Activated naive CD4-positive, alpha-beta T cell (primary cell): ENCODE measurements at regions not wholly inside any gene's neighbourhood (a gene's known extent, or its start where the extent isn't known, plus 50 kb on each side); places are given as distances from the start of the nearest gene placed in this dataset.
"Not testable (repeated sequence)": the region's sequence is repeated elsewhere in the genome, so short reads cannot be mapped to it uniquely, and the experiment has no call there.

Experiments used
- DNase-seq, 4 experiments: peaks; one replicate each; lab custom pipeline; 2025; lab: John Stamatoyannopoulos, UW

DNA sequence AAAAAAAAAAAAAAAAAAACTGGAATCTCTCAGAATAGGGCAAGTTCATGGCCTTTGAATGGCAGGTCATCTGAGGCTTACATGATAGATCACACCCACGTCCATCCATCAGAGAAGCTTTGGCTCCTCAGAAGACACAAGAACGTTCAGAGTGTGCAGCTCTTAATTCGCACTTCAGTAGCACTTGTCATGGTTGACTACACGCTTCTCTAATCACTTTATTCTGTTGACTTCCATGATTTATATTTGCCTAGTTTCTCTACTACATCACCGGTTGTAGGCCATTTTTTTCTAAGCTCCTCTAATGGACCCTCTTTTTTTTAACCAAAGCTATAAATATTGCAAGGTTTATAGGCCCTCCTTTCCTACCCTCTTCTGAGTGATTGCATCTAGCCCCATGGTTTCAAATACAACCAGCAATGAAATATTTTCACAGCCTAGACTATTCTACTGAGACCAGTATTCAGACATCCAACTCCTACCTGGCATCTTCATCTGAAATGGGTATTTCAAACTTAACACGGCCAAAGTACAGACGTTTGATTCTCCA, 305.4 kb upstream of the CELF2 start:
- DNase-seq = no peak

DNA sequence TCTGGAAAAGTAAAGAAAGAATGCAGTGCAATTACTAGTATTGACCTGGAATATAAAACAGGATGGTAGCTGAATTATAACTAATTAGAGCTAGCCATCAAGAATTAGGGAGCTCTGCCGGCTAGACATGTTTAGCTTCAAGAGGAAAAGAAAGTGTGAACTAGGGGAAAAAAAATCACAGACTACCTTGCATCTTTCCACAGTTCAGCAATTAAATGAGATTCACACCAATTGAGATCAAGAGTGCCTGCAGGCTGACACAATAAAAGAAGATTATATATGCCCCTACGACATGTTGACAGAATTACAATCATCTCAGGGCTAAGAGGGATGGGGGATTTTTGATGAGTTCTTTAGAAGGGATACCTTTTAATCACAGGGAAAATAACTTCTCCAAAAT, 303.3 kb upstream of the CELF2 start:
- DNase-seq = no peak

DNA sequence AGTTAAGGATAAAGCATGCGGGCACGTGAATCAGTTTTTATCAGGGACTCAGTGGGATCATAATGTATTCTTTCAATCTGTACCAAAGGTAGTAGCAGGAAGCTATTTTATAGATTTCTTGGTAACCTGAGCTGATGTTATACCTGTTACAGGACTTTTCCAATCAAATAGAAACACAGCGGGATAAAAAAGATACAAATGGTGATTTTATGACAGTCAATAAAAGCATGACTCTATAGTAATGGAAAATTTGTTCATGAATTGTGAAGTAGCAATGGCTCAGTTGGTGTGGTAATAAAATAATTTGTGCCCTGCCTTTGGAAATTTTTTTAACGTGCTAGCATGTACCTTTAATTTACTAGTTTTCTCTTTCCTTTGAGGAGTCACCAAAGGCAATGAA, 300.7 kb upstream of the CELF2 start:
- no peak for DNase-seq

DNA sequence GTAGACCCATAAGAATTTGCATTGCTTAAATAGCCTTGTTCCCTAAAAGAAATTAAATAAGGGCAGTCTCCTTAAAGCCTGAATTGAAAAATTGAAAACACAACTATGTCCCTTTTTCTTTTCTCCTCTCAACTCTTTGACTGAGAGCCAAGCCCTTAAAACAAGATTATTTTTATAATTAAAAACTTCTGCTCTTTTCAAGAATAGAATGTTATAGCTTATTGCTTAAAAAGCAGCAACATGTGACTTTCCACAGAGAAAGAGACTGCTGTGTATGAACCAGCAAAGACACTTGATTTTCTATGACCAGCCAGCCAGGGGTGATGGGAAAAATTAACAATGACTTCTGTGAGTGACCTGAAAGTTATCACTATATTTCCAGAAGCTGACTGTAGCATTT, 295.2 kb upstream of the CELF2 start:
- no peak for DNase-seq

DNA sequence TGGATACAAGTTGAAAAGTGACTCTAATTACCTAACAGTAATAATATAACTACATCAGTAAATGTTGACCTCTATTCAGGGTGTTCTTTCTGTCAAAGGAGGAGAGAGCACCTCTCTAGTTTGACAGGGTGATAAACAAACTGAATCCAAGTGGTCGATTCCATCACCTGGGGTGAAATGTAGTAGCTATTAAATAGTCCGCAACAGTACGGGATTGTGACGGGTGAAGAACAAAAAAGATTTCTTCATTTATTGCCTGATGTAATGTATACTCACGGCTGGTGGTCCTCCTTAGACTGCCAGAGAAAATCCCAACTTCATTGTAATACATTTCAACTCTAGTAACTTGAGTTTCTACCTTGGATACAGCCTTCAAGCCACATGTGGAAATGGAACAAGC, 292.5 kb upstream of the CELF2 start:
- DNase-seq = no peak

DNA sequence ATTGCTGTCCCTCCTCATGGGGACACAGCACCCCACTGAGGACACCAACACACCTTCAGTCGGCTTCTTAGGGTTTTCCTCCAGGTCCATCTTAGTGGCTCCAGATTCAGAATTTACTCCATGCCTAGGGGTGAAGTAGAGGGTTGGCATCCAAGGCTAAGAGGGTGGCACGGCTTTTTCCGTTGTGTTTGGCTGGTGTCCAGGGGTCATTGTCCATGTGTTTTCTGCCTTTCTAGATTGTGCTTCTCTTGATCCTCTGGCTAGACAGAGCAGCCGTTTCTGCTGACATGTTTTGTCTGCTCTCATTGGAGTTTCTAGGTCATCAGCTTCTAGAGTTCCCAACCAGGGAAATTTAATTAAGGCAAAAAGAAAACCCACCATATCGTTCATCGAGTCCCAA, 291.6 kb upstream of the CELF2 start:
- DNase-seq = no peak

DNA sequence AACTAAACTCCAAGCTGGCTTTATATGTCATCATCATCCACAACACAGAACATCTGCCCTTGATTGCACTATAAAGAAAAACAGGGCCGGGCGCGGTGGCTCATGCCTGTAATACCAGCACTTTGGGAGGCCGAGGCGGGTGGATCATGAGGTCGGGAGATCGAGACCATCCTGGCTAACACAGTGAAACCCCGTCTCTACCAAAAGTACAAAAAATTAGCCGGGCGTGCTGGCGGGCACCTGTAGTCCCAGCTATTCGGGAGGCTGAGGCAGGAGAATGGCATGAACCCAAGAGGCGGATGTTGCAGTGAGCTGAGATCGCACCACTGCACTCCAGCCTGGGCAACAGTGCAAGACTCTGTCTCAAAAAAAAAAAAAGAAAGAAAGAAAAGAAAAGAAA, 290.3 kb upstream of the CELF2 start:
- DNase-seq = not testable (repeated sequence)

DNA sequence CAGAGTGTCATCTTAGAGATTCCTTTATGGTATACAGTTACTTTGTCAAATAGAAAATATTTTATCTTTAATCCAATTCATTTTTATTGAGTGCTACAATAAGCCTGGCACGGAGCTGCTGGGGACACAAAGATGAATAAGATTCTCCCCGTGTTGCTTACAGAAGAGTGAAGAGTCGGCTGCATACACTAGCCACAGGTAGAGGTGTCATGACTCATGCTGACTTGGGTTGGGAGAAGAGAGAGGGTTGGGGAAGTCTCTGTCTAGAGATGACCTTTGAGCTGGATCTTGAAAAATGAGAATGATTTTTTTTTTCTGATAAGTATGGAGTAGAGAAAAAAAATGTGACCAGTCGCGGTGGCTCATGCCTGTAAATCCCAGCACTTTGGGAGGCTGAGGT, 289.9 kb upstream of the CELF2 start:
- DNase-seq = no peak

DNA sequence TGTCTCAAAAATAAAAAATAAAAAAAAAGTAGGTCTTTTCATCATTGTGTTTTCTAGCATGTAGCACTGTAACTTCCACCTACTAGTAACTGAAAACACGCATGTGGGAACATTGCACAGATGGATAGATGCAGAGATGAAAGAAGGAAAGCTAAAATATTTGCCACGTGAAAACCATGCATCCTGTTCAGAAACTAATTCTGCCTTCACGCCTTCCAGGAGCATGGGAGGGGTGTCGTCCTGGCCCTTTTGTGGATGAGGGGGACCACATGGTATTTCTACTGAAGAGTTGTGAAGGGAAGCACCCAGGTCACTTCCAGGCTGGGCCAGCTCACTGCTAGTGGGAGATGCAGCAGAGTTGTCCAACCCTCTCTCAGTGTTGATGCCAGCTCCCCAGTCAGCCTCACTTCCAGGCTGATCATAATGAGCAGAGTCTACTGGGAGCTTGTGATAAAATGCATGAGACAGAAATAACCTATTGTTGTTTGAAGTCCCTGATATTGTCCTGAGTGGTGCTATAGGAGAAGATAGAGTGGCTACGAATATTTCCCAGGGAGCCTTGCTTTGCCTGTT, 287.1 kb upstream of the CELF2 start:
- no peak for DNase-seq

DNA sequence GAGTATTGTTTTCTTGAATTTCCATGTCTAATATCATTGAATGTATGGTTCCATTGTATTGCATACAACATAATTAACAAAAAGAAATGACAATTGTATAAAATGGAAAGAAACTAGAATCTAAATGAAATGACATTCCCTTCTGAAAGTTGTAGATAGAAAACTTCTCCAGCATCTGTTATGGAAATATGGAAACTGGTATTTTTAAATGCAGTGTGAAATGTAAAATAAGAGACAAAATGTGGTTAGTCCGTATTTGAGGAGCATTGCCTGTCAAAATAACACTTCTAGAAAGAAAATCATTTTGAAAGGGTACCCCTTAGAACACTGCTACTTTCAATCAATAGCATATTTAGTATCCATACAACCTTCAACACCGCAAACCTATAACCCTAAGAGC, 286.3 kb upstream of the CELF2 start:
- no peak for DNase-seq

DNA sequence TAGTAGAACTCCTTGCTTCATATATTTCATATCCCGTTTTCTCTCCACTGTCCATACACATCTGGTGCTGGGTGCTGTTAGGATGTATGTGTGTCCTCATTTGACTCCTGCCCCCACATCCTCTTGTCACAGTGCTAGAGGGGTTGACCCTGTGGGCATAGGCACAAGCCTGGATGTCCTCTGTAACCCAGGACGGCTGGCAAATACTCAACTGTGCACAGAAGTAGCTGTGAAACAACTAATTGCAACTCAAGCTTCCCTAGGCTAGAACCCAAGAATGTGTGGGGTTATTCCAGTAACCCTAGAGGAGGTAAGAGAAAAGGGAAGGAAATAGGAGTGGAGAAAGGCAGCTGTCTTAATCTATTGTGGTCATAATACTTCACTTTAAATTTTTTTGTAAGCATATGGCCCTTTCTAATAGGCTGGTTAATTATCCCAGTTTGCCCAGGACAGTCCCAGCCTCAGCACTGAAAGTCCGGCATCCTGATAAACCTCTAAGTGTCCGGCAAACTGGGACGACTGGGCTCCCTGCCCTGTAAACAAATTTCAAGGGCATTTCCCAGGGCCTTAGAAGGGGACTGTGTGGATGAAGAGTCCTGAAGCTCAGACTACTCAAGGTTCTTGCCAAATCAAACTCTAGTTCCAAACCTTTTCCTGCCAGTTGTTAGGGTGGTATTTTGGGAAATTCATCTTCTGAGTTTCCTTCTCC, 283.2 kb upstream of the CELF2 start:
- no peak for DNase-seq

DNA sequence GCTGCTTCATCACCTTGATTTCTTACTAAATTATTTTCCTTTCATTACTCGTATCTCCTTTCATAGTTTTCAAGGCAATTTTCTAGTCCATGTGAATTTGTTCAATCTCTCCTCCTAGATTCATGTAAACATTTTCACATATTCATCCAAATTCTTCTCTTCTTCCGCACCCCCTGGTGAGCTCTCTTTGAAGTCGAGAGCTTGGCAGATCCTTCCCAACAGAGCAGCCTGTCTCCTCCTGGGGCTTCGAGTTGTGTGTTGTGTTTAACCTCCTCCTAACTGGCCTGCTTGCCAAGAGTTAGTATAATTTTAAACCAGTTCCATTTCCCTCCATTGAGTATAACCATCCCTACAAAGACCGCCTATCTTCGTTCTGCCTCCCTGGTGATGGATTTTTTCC, 272.4 kb upstream of the CELF2 start:
- DNase-seq = no peak

DNA sequence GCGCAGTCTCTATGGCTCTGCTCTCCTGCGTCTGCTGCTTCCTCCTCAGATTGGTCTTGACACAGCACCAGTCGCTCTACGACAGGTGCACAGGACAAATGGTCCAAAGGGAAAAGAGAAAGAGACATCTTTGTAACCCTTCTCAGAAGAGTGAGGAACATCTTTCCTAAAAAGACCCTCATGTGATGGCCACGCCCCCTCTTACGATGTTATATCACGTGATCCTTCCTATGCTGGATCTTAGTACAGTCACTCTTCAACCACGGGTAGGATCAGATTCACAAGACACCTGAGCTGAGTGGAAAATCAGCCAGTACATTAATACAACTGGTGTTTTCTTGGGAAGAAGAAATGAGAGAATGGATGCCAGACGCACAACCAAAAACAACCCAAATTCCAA, 262.2 kb upstream of the CELF2 start:
- no peak for DNase-seq

DNA sequence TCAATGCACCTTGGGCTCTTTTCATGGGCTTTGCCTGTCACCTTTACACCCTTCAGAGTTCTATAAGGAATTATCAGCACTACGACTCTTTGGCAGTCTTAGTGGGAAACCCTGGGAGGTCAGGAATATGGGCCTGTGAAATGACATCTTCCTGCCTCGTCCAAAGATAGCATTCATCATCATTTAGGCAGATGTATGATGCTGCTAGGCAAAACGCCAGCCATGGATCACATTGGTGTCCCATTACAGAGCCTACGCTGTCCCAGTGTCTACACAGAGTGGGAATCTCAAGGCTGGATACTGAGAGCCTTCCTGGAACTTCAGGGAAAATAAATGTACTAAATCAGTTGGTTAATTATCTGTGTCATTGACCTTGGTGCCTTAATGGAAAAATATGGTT, 259.4 kb upstream of the CELF2 start:
- no peak for DNase-seq

DNA sequence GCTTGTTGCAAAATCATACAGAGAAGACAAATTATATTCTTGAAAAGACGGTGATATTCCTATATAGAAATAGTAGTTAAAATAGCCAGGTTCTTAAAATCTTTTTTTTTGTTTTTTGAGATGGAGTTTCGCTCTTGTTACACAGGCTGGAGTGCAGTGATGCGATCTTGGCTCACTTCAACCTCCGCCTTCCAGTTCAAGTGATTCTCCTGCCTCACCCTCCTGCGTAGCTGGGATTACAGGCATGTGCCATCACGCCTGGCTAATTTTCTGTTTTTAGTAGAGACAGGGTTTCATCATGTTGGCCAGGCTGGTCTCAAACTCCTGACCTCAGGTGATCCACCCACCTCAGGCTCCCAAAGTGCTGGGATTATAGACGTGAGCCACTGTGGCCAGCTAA, 257.9 kb upstream of the CELF2 start:
- not testable (repeated sequence) for DNase-seq

DNA sequence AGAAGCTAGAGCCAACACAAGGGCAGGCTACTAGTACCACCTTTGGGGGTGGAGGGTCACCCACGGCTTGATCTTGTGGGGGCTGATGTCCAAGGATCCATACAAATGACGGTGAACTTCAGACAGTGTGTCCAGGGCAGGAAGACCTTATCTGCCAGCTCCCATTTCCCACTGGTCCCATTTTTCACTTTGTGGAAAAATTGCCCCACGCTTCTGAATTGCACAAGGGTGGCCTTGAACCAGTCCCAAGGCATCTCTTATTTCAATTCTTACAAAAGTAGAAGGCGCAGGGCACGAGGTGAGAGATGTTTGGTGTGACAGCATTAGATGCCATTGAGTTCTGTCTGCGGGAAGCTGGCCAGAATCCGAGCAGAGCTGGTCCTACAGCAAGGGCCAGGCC, 252.7 kb upstream of the CELF2 start:
- DNase-seq = no peak

DNA sequence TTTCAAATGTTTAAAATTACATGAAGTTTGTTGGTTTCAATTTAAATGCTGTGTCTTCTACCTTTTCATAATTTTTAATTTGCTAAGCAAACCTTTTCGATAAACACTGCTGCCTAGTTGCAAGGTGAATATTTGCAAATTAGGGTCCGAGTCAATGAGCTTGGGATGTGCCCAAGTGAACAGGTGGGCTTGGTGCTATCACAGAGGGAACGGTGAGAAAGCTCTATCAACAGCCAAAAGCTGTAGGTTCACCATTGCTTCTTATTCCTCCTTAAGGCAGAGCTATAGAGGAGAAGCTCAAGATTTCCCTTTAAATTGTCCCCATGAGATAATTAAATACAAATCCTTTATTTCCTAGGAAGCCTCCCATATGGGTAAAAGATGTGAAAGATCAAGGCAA, 245.3 kb upstream of the CELF2 start:
- DNase-seq = no peak

DNA sequence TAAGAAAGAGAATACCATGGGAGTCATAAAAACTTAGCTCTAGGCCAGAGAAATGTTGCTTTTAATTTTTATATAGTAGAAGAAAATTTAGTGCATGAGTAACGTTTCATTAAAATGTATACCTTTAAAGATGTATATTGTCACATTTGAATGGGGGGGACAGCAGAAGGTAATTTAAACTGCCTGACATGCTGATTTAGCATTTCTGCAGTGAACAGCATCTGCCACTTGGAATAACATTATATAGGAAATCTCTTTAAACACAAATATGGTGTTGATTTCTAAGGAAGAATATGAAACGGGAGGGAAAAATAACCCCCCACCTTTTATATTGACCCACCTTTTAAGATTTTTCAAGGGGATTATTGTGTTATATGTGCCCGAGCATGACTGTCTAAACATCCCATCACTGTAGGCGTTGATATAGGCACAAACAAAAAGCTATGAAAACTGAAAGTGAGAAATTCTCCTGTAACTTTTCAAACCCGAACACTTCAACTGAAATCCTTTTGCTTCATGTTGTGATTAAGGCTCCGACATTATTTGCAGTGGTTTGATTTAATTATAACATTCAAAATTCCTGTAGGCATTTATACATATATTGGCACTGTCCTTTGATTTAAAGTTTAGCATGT, 244.7 kb upstream of the CELF2 start:
- DNase-seq = no peak

DNA sequence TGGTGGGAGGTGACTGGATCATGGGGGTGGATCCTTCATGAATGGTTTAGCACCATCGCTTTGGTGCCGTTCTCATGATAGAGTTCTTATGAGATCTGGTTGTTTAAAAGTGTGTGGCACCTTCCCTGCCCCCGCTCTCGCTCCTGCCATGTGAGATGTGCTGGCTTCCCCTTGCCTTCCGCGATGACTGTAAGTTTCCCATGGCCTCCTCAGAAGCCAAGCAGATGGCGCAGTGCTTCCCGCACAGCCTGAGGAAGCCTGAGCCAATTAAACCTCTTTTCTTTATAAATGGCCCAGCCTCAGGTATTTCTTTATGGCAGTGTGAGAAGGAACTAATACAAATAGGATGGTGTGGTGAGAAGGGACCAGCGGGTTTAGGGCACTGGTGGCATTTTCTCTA, 243.3 kb upstream of the CELF2 start:
- DNase-seq = no peak

DNA sequence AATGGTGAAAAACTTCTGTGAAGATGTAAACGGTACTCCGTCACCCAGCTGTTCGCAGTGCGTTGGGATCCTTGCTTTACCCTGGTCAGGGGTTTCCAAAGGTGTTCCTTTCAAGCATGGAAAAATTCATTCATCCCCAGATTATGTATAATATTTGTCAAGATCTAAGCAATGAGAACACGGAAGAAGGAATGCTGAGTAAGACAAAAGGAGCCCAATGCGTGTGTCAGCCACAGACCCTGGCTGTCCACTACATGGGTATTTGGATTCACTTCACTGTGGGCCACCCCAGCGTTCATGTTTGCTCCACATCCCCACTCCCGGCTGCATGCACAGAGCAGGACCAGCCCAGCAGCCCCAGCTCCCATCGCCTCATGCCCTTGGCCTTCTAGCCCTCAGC, 241.3 kb upstream of the CELF2 start:
- no peak for DNase-seq

DNA sequence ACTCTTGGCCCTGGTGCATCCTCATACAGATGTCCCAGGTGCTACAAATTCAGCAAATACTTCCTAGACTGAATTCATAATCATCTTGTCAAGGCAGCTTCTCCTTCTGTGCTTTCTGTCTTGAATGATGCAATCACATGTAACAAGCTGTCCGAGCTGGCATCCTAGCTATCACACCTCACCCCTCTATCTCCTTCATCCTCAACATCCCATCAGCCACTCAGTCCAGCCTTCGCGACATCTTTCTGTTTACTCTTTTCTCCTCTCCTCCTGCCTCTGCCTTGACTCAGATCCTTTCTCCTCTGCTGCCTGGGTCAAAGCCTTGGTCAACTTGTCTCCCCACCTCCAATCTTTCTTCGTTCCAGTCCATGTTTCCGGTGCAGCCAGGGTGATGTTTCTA, 240.4 kb upstream of the CELF2 start:
- no peak for DNase-seq

DNA sequence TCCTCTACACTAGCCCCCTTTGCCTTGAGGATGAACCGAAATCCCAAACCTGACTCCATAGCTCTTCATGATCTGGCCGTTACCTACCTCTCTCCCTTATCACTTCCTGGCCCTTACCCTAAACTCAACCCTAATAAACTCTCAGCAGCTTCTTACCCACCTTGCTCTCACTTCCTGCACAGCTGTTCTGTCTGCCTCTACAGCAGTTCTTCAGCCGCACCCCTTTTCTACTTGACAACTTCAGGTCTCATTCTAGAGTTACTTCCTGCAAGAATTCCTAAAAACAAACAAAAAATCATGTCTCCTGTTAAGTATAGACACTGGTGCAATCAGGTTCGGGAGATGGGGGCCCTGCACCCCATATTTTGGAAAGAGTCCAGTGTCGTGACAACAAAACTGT, 239.9 kb upstream of the CELF2 start:
- DNase-seq = no peak

DNA sequence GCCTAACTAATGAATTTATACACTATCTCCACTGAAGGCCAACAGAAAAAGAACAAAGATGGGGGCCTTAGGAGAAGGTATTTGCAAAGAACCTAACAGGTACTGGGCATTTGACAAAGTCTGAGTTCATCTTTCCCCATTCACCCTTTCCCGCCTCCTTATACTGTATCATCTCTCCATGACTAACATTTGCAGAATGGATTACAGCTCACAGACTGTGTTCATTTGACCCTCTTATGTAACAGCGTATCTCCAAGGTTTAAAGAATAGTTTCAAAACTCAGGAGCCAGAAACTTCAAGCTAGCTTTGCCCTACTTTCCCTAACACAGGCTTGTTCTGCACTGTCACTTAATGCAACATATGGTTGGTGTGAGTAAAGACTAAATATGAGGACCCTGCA, 238.7 kb upstream of the CELF2 start:
- DNase-seq = no peak

DNA sequence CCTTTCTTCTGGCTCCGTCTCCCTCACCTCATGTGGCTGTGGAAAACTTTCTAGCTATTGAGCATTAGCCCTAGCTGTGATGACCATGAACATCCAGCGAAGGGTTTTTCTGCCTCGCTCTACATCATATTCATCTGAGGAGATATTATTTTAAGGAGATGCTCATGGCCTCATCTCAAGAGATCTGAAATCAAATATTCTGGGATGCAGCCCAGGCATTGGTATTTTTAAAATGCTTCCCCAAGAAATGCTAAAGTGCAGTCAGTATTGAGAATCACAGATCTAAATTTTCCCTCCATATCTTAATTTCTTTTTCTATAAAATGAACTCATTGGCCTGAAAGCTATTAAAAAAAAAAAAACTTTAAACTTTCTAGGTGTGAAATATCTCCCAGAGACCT, 238.2 kb upstream of the CELF2 start:
- DNase-seq = no peak
